Kidney (tissue), 13 donors: ENCODE measurements at regions not wholly inside any gene's neighbourhood (a gene's known extent, or its start where the extent isn't known, plus 50 kb on each side); places are given as distances from the start of the nearest gene placed in this dataset.
A peak's percentile ranks its signal among the peaks of the same experiment; 100 is the strongest.

Experiments
- DNase-seq, 5 donors: peaks; one replicate each; pipeline ENCODE4 v3.0.0-alpha.2; 2013 to 2020
- FAIRE-seq: peaks from 2 replicates; lab custom pipeline; 2012; peaks lifted over from hg19 to GRCh38; lab: Jason Lieb, UNC
- H3K27ac ChIP-seq, 2 donors: one replicate each; pipeline ENCODE4 v1.7.0; 2013; ENCODE audit warnings: low read depth in 2 of 2, low read length in 2 of 2, inconsistent platforms in 1 of 2
- H3K27me3 ChIP-seq: one replicate; pipeline ENCODE4 v1.7.1; 2013; ENCODE audit warnings: low read length, inconsistent platforms; ENCODE audit not compliant: control insufficient read depth, insufficient read depth
- H3K36me3 ChIP-seq, 3 donors: one replicate each; pipeline versions ENCODE4 v1.7.0 to v1.7.1; 2013; ENCODE audit warnings: low read length in 3 of 3, control low read depth in 1 of 3, inconsistent platforms in 1 of 3; ENCODE audit not compliant: insufficient read depth in 3 of 3, control insufficient read depth in 2 of 3
- H3K4me1 ChIP-seq, 3 donors: one replicate each; pipeline versions ENCODE4 v1.7.0 to v1.7.1; 2013; ENCODE audit warnings: low read length in 3 of 3, inconsistent platforms in 1 of 3, low read depth in 1 of 3; ENCODE audit not compliant: control insufficient read depth in 2 of 3, insufficient read depth in 2 of 3
- H3K4me3 ChIP-seq, 3 donors: one replicate each; pipeline versions ENCODE4 v1.7.0 to v1.8.1; 2013; ENCODE audit warnings: low read length in 3 of 3, control low read depth in 1 of 3, inconsistent platforms in 1 of 3
- H3K9ac ChIP-seq, 3 donors: one replicate each; pipeline versions ENCODE4 v1.7.0 to v1.7.1; 2013; ENCODE audit warnings: low read length in 3 of 3, control low read depth in 1 of 3, inconsistent platforms in 1 of 3
- H3K9me3 ChIP-seq, 3 donors: one replicate each; pipeline versions ENCODE4 v1.7.0 to v1.7.1; 2013; ENCODE audit warnings: low read length in 3 of 3, control low read depth in 1 of 3, inconsistent platforms in 1 of 3; ENCODE audit not compliant: control insufficient read depth in 2 of 3, insufficient read depth in 1 of 3
- intact Hi-C: fragments of 100-400 bp; cut with DNase I; formaldehyde crosslinking; loops from one replicate; pipeline ENCODE4 v1.11.1; 2022
- TF ChIP-seq, protein P1 (sequence below): IDR thresholded peaks from 3 replicates; pipeline ENCODE4 v1.5.1; 2012; ENCODE audit warnings: mild to moderate bottlenecking, moderate library complexity, borderline replicate concordance; ENCODE audit not compliant: insufficient read depth; ENCODE audit errors: extremely low read depth
- donor health status: control.
- donor health status: control.
- donor health status: control.
- donor health status: control.
- donor health status: control.
- donor health status: DM: yes; HTN: yes; CAD: no.
- donor health status: Normal renal cell carcinoma (clear cell type).

DNA sequence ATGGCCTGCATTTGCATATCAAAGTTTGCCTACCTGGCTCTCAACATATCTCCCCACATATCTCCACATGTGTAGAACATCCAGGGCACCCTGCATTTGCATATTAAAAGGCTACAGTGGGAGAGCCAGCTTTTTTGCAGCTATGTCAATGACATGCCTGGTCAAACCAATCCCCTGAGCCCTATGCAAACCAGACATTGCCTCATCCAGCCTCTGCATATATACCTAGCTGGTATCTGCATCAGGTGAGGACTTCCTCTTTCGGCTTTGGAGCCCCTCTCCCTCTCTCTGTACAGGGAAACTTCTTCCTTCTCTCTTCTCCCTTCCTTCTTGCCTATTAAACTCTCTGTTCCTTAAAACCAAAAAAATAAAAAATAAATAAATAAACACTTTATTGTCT, 142.7 kb upstream of the STEAP4 start:
- intact Hi-C loops: loop anchor here (5.0 kb wide), 1 partner anchor 52 kb away; no protein-coding TSS in a partner anchor
- Histone ChIP-seq H3K4me1 (no peaks in the 10 kb centered on the region), H3K27me3 (no peaks in the 10 kb centered on the region), H3K36me3 (no peaks in the 10 kb centered on the region), H3K9me3 (no peaks in the 10 kb centered on the region), H3K9ac (no peak overlapping the region), H3K27ac (no peak overlapping the region), H3K4me3 (no peak overlapping the region)
- TF ChIP-seq, protein P1, sequence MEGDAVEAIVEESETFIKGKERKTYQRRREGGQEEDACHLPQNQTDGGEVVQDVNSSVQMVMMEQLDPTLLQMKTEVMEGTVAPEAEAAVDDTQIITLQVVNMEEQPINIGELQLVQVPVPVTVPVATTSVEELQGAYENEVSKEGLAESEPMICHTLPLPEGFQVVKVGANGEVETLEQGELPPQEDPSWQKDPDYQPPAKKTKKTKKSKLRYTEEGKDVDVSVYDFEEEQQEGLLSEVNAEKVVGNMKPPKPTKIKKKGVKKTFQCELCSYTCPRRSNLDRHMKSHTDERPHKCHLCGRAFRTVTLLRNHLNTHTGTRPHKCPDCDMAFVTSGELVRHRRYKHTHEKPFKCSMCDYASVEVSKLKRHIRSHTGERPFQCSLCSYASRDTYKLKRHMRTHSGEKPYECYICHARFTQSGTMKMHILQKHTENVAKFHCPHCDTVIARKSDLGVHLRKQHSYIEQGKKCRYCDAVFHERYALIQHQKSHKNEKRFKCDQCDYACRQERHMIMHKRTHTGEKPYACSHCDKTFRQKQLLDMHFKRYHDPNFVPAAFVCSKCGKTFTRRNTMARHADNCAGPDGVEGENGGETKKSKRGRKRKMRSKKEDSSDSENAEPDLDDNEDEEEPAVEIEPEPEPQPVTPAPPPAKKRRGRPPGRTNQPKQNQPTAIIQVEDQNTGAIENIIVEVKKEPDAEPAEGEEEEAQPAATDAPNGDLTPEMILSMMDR: no peak
- no peak for FAIRE-seq
- no peak for DNase-seq

DNA sequence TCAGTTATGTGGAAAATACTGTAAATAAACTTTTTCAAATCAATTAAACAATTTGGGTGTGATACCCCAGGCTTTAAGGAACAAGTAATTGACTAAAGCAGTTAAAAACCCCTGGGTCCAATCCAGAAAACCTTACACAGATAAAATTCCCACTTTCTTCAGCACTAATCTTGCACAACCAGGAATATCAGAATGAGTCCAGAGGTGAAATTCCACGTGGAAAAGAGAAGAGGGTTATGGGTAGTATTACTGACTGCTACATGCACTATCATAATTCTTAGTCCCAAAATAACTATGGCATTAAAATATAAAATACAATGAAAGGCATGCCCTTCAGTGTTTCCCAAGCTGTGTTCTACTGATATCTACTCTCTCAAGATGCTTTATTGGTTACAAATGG, 135.7 kb upstream of the STEAP4 start:
- H3K9ac ChIP-seq: no peak overlapping the region
- DNase-seq: no peak
- intact Hi-C loops: no loop called here
- TF ChIP-seq, protein P1: no peak
- H3K4me3 ChIP-seq: no peak overlapping the region
- H3K4me1 ChIP-seq: no peaks in the 10 kb centered on the region
- H3K9me3 ChIP-seq: no peaks in the 10 kb centered on the region
- no peak for FAIRE-seq
- H3K27ac ChIP-seq: no peak overlapping the region
- no peaks in the 10 kb centered on the region for H3K36me3 ChIP-seq
- no peaks in the 10 kb centered on the region for H3K27me3 ChIP-seq

DNA sequence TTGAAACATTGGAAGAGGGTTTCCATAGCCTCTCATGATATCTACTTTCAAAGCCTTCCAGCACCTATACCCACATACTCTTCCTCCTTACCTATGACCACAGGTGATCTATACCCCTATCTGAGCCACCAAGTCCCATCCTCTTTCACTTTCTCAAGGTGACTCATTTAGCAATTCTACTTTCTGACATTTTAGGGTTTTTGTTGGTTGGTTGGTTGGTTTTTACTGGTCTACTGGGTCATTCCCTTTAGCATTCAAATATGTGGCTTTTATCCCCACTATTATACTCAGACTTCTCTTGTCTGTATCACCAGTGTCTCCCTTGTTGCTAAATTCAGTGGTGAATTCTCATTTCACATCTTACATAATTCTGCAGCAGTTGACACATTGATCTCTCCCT, 130.4 kb upstream of the STEAP4 start:
- Histone ChIP-seq H3K4me3 (no peak overlapping the region), H3K9ac (no peak overlapping the region), H3K27me3 (no peaks in the 10 kb centered on the region), H3K27ac (no peak overlapping the region), H3K36me3 (no peaks in the 10 kb centered on the region), H3K4me1 (no peaks in the 10 kb centered on the region), H3K9me3 (no peaks in the 10 kb centered on the region)
- TF ChIP-seq, protein P1: no peak
- no peak for DNase-seq
- intact Hi-C loops: no loop called here
- FAIRE-seq: no peak

DNA sequence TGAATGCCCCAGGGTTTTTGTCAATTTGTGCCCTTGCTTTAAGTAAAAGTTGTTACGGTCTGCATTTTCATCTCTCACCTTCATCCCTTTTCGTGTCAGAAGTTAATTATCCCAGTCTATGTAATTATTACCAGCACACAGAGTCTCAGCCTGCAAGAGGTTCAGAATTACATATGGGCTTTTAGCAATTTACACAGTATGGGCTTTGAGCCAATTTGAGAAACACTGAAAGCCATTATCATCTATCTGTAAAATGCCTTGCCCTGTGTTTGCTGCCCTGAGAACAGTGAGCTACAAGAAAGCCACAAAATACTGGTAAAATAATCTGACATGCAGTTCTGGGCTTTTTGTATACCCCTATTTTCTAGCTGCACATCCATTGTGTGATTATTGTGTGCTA, 125.6 kb upstream of the STEAP4 start:
- intact Hi-C loops: no loop called here
- no peak for FAIRE-seq
- TF ChIP-seq, protein P1: no peak

More for the DNA sequence above, 125.6 kb upstream of the STEAP4 start:
- no peaks in the 10 kb centered on the region for H3K27me3 ChIP-seq
- no peaks in the 10 kb centered on the region for H3K9me3 ChIP-seq
- no peaks in the 10 kb centered on the region for H3K36me3 ChIP-seq
- no peak overlapping the region for H3K4me3 ChIP-seq
- H3K27ac ChIP-seq: no peak overlapping the region
- peak in 2 of 5 donors; percentile 6 to 17 for DNase-seq
- no peak overlapping the region for H3K9ac ChIP-seq
- H3K4me1 ChIP-seq: no peaks in the 10 kb centered on the region
